ENCODE measurements at regions not wholly inside any gene's neighbourhood (a gene's known extent, or its start where the extent isn't known, plus 50 kb on each side); places are given as distances from the start of the nearest gene placed in this dataset.

DNA sequence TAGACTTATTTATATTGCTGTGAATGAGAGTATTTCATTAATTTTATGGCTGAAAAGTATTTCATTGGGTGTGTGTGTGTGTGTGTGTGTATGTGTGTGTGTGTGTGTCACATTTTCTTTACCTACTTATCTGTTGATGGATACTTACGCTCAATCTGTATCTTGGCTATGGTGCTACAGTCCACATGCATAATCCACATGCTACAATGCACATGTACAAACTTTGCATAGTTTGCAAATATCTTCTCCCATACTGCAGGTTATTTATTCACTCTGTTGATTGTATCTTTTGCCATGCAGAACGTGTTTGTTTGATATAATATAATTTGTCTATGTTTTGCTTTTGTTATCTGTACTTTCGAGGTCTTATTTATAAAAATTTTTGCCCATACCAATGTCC lies 167.8 kb downstream of the RAB28 start:
- no peak for DNase-seq (ENCODE audit: extremely low read depth, low read depth, low spot score)

GRCh38 chr4:13313856-13314255 lies 170.3 kb downstream of the RAB28 start:
- DNase-seq (ENCODE audit: extremely low read depth, low read depth, low spot score): no peak

- DNase-seq (ENCODE audit: extremely low read depth, low read depth, low spot score): no peak
These were observed 171.9 kb downstream of the RAB28 start for GRCh38 chr4:13312264-13312663.

DNA sequence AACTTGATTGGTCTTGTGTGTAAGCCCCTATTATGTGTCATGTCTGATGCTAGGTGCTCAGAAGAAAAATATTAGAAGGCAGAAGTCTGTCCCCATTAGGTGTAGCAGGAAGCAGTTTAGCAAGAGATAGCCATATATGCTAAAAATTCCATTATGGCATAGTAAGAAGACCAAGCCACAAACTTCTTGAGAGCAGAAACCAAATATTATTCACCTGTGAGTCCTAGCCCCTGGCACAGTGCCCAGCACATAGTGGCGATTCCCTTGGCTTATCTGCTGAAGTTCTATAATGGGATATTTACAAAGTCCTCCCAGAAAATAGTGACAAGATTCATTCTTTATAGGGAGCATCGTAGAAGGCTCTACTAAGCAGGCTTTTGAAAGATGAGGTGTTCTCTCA lies 174.4 kb downstream of the RAB28 start:
- no peak for DNase-seq (ENCODE audit: extremely low read depth, low read depth, low spot score)

GRCh38 chr4:13306356-13306755 lies 177.8 kb downstream of the RAB28 start:
- DNase-seq (ENCODE audit: extremely low read depth, low read depth, low spot score): no peak

DNA sequence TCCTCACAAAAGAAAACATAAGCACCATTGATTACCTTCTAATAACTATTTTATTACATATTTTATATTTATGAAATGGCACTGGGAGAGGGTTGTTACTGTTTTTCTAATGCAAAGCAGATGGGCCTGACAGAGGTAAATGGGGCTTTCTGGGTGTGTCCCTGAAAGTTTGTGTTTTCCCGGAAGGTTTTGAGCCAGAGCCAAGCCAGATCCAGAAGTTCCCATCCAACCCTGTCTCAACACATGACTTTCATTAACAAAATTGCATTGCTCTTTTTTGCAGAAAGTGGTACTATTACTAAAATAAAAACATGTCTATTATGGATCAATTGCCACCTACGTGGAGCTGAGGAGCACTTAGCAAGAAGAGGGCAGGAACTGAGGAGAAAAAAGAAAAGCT lies 181.3 kb downstream of the RAB28 start:
- DNase-seq (ENCODE audit: extremely low read depth, low read depth, low spot score): no peak

GRCh38 chr4:13299343-13299742 lies 184.8 kb downstream of the RAB28 start:
- no peak for DNase-seq (ENCODE audit: extremely low read depth, low read depth, low spot score)

GRCh38 chr4:13298655-13299054 lies 185.5 kb downstream of the RAB28 start:
- no peak for DNase-seq (ENCODE audit: extremely low read depth, low read depth, low spot score)

- no peak for DNase-seq (ENCODE audit: extremely low read depth, low read depth, low spot score)
These were observed 187.2 kb downstream of the RAB28 start for GRCh38 chr4:13296986-13297385.

DNA sequence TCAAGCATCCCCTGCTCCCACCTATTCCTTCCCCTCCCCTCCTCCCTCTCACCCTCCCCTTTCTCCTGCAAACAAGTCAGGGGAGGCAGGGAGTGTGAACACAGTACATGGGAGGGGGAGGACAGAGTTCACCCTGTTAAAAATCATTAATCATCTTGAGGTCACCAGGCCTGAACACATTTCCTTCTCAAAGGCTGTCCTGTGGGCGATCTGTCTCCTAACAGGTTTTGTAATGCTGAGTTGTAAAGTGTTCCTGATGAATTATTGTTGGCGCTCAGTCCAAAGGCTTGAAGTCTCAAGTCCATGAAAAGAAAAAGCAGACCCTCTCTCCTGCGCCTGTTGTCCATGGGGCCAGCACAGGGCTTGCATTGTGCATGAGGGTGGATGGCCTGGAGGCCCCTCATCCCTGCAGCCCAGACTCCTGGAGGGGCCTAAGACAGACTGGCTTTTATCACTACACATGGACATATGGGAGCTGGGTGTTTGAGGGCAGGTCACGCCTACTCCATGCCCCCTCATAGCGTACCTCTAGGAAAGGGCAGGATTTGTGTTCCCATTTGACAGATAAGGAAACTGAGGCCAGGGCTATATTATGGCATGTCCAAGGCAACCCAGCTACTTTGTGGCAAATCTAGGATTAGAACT lies 189.1 kb downstream of the RAB28 start:
- DNase-seq (ENCODE audit: extremely low read depth, low read depth, low spot score): no peak

GRCh38 chr4:13292372-13292771 lies 191.8 kb downstream of the RAB28 start:
- DNase-seq (ENCODE audit: extremely low read depth, low read depth, low spot score): no peak

GRCh38 chr4:13289391-13289790 lies 194.7 kb downstream of the RAB28 start:
- no peak for DNase-seq (ENCODE audit: extremely low read depth, low read depth, low spot score)

DNA sequence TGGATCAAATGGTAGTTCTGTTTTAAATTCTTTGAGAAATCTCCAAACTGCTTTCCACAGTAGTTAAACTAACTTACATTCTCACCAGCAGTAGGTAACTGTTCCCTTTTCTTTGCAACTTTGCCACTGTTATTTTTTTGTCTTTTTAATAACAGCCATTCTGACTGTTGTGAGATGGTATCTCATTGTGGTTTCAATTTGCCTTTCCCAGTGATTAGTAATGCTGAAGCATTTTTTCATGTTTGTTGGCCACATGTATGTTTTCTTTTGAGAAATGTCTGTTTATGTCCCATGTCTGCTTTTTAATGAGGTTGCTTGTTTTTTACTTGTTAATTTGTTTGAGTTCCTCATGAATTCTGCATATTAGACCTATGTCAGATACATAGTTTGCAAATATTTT lies 198.8 kb downstream of the RAB28 start:
- DNase-seq (ENCODE audit: extremely low read depth, low read depth, low spot score): no peak

GRCh38 chr4:13284932-13285331 lies 199.2 kb downstream of the RAB28 start:
- no peak for DNase-seq (ENCODE audit: extremely low read depth, low read depth, low spot score)

GRCh38 chr4:13276357-13276756 lies 207.8 kb downstream of the RAB28 start:
- no peak for DNase-seq (ENCODE audit: extremely low read depth, low read depth, low spot score)

GRCh38 chr4:13268703-13269102 lies 215.4 kb downstream of the RAB28 start:
- DNase-seq (ENCODE audit: extremely low read depth, low read depth, low spot score): no peak

DNA sequence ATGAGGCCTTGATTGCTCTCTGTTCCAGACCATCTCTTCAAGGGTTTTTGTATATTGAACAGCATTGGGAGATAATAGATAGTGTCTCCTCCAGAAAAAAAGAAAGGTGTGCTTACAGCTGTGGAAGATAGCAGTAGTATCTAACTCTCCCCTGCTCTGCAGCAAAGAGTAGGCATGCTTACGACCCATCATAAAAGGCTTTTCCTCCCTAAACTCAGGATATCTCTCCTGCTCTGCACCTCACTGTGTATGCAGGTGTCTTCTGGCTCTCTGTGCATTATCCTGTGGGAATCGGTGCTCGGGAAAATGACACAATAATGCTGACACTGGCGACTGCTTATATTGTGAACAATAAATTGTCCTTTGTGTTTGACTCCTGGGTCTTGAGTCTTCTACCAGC lies 216.0 kb downstream of the RAB28 start:
- no peak for DNase-seq (ENCODE audit: extremely low read depth, low read depth, low spot score)

DNA sequence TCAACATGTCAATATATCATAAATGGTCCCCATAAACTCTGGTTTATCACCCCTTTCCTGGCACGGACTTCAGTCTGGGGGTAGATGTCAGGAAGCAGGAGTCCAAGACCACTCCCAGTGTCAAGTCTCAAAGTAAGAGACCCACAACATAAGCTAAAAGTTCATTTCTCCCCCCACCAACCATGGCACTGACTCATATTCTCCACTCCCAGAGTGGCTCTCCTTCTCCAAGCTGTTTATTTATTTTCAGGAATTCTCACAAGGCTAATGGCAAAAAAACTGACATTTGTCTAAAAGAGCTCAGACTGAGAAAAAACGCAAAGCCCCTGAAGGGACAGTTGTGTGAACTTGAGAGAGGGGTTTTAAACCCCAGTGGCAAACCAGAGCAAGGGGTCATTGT lies 217.0 kb downstream of the RAB28 start:
- DNase-seq (ENCODE audit: extremely low read depth, low read depth, low spot score): no peak

DNA sequence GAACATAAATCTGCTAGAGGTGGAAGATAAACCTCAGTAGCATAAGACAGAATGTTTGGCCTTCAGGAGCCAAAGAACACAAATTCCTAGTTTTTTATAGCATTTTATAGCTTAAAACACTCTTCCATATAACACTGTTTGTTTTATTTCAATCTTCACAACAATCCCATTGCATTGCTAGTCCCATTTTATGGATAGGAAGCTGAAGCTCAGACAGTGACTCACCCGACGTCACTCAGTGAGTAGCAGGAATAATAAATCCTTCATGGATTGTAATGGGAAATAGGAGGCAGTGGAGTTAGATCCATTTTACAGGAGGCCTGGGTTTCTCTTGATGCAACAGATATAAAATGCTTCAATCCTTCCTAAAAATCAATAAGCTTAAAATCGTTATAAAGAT lies 217.5 kb downstream of the RAB28 start:
- DNase-seq (ENCODE audit: extremely low read depth, low read depth, low spot score): no peak

GRCh38 chr4:13263967-13264525 lies 220.1 kb downstream of the RAB28 start:
- no peak for DNase-seq (ENCODE audit: extremely low read depth, low read depth, low spot score)

DNA sequence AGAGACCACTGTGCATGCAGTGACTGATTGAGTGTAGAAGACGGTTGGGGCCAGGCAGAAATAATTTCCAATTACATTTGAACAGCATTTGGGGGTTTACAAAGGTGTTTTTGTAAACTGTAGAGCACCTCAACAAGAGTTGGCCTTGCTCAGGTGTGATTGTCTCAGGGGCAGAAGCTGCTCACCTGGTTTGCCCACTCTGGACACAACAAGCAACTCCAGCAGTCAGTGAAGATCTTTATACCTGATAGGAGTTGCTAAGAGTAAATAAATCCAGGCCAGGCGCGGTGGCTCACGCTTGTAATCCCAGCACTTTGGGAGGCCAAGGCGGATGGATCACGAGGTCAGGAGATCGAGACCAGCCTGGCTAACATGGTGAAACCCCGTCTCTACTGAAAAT lies 221.3 kb downstream of the RAB28 start:
- no peak for DNase-seq (ENCODE audit: extremely low read depth, low read depth, low spot score)

DNA sequence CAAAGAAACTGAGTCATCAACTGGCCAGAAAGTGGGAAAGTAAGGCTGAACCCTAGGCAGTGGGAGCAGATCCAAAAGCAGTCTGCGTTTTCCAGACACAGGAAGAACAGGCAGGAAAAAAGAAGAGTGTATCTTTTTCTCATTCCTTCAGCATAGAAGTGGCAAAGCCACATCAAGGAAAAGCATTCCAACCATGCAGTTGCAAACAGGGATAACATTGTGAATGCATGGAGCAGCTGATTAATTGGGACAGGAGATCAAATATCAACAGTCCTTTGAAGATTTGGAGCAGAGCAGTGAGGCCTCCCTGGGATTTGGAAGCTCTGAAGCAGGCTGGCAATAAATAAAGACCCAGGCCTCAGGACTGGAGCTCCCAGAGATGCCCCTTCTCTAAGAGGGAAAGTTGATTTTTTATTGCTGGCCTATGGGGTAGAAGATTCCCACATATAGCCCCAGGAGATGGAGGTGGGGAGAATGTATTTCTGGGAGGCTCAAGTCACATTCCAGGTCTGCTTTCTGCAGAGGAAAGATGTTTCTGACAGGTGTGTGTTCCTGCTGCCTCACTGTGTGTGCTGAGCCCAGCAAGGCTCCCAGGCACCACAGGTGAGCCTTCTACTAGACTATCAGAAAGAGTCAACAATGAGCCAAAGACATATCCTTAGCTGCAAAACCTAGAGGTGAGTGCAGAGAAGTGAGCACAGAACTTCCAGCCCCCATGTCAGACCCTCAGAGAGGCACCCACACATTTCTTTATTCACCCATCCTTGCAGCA lies 222.5 kb downstream of the RAB28 start:
- no peak for DNase-seq (ENCODE audit: extremely low read depth, low read depth, low spot score)
